ENCODE measurements at regions not wholly inside any gene's neighbourhood (a gene's known extent, or its start where the extent isn't known, plus 50 kb on each side); places are given as distances from the start of the nearest gene placed in this dataset.

DNA sequence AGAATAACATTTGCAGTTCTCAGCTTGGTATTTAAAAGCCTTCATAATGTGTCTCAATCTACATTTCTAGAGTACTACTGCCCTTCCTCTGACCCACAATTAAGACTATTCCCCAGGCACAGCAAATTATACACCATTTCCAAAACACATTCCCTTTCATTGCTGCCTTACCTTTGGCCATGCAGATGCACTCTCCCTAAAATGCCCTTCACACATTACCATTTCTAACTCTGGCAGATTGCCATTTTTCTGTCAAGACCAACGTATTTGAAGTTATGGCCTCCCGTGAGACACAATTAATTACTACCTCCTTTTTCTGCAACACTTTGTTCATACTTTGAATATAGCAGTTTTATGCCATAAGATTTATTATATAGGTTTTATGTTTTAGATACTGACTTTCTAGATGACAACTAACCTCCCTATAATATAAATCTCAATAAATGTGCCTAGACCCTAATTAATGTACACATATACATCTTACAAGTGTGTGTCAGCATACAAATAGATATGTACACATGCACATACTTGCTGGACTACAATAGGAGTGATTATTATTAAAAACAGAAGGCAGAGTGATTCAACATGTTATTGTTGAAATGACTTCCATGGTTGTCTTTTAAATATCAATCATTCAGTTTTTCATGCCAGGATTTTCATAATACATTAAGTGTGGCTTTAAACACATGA is 2902.5 kb downstream of the PCDH9 start:
- TF ChIP-seq, protein P1, sequence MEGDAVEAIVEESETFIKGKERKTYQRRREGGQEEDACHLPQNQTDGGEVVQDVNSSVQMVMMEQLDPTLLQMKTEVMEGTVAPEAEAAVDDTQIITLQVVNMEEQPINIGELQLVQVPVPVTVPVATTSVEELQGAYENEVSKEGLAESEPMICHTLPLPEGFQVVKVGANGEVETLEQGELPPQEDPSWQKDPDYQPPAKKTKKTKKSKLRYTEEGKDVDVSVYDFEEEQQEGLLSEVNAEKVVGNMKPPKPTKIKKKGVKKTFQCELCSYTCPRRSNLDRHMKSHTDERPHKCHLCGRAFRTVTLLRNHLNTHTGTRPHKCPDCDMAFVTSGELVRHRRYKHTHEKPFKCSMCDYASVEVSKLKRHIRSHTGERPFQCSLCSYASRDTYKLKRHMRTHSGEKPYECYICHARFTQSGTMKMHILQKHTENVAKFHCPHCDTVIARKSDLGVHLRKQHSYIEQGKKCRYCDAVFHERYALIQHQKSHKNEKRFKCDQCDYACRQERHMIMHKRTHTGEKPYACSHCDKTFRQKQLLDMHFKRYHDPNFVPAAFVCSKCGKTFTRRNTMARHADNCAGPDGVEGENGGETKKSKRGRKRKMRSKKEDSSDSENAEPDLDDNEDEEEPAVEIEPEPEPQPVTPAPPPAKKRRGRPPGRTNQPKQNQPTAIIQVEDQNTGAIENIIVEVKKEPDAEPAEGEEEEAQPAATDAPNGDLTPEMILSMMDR (IDR thresholded peaks at IDR 0.05; ENCODE audit: extremely low read depth, missing control alignments) = no peak
- DNase-seq (ENCODE audit: low spot score) = no peak

DNA sequence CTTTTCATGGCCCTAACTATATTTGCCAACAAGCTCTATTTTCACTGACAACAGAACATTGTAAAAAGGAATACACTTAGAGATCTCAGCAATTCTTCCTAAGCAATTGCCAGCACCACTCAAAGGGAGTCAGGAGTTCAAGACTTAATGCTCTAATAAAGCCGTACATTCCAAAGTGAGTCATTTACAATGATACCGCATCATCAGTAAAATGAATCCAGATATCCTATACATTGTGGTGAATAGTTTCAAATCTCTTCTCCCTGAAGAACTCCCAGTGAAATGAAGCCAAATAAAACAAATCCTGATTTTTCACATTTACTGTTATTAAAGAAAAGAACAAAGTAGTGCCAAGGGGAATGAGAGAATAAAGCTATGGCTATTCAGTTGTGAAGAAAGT is 2898.7 kb upstream of the PCDH20 start:
- TF ChIP-seq, protein P1 (IDR thresholded peaks at IDR 0.05; ENCODE audit: extremely low read depth, missing control alignments) = no peak
- no peak for DNase-seq (ENCODE audit: low spot score)

DNA sequence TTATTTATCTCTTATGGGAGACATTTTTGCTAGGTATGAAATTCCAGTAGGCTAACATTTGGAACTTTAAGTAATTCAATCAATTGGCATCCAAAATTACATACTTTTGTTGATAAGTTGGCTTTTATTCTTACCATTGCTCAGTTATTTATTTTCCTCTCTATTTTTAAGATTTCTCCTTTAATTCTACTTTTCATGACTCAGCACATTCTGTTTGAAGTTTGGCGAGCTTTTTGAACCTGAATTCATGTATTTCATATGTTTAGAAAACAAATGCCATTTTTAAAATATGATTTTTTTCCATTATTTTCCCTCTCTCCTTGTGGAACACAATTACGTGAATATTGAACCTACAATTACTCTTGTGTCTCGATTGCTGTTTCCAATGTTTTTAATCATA is 2896.3 kb upstream of the PCDH20 start:
- DNase-seq (ENCODE audit: low spot score) = no peak
- TF ChIP-seq, protein P1 (IDR thresholded peaks at IDR 0.05; ENCODE audit: extremely low read depth, missing control alignments) = no peak

DNA sequence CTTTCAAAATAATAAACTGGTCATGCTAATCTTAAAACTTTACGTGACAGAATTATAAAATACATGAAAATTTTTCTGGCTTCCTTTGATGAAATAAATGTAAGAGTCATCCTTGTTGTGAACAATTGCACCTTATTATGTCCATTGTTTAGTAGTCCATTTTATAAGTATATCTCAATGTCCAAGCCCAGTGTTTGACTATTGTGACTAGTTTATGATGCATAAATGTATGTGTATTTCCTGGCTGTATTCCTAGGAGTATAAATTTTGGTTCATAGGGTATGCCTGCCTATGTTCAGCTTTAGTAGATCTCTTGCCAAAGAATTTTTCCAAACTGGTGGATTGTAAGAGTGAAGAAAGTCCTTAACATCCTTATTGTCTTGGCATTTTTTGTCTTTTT is 2895.5 kb upstream of the PCDH20 start:
- no peak for DNase-seq (ENCODE audit: low spot score)

DNA sequence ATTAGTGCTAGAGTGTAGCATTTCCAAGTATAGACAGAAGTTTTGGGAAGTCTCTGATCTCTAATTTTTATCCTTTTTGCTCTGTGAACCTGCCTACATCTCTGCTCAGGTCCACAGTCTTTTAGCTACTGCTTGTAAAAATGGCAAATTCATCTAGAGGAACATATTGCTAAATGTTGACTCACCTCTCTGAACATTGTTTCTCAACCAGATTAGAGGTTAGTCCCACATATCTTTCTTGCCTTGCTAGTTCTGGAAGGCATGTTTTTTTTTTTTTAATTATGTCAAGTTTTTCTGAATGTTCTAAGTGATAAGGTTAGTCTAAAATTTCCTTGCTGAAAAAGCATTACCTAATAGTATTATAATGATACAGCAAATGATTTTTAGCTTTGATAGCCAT is 2889.6 kb upstream of the PCDH20 start:
- no peak for DNase-seq (ENCODE audit: low spot score)
- TF ChIP-seq, protein P1 (IDR thresholded peaks at IDR 0.05; ENCODE audit: extremely low read depth, missing control alignments) = no peak

More for the DNA sequence above, 2895.5 kb upstream of the PCDH20 start:
- TF ChIP-seq, protein P1 (IDR thresholded peaks at IDR 0.05; ENCODE audit: extremely low read depth, missing control alignments) = no peak

DNA sequence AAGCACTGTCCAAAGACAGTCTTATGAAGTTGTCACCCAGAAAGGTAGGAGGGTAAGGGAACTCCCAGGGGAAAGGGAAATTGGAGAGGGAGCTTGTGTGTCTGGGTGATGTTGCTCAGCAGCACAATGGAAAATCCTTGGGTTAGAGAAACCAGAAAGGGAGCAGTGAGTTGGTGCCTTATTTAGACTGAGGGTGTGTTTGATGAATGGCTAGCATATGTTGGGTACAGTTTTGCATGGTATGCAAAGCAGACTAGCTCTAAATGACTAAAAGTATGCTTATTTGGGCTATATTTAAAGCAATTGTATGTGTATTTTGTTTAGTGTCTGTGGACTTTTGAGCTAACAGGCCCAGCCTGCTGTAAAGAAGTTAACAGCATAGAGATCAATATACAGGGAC is 2884.6 kb upstream of the PCDH20 start:
- TF ChIP-seq, protein P1 (IDR thresholded peaks at IDR 0.05; ENCODE audit: extremely low read depth, missing control alignments) = no peak
- no peak for DNase-seq (ENCODE audit: low spot score)

DNA sequence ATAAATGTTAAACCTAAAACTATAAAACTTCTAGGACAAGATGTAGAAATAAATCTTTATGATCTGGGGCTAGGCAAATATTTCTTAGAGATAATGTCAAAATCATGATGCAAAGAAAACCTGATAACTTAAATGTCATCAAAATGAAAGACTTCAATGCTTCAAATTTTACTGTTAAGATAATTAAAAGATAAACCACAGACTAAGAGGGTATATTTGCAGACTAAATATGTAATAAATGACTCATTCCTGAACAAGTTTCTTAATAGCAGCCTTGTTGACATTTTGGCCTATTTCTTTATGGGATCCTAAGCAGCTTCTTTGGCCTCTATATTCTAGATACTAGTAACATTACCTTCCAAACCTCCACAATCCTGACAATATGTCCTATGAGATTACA is 2878.3 kb upstream of the PCDH20 start:
- TF ChIP-seq, protein P1 (IDR thresholded peaks at IDR 0.05; ENCODE audit: extremely low read depth, missing control alignments) = no peak
- no peak for DNase-seq (ENCODE audit: low spot score)
